Fibroblast of the aortic adventitia (primary cell): ENCODE measurements at regions not wholly inside any gene's neighbourhood (a gene's known extent, or its start where the extent isn't known, plus 50 kb on each side); places are given as distances from the start of the nearest gene placed in this dataset.

Source experiments
- DNase-seq: peaks from one replicate; pipeline ENCODE4 v3.0.0-alpha.2; 2010; ENCODE audit warnings: low read depth
- H3K4me3 ChIP-seq: 2 replicates; pipeline ENCODE4 v1.5.1; 2011; ENCODE audit warnings: low read depth, mild to moderate bottlenecking, control low read depth, low read length, moderate library complexity
- TF ChIP-seq, protein P1 (sequence below): IDR thresholded peaks from 2 replicates; pipeline ENCODE4 v1.5.1; 2011; ENCODE audit warnings: mild to moderate bottlenecking, low read length, control low read depth, inconsistent platforms; ENCODE audit not compliant: insufficient read depth

DNA sequence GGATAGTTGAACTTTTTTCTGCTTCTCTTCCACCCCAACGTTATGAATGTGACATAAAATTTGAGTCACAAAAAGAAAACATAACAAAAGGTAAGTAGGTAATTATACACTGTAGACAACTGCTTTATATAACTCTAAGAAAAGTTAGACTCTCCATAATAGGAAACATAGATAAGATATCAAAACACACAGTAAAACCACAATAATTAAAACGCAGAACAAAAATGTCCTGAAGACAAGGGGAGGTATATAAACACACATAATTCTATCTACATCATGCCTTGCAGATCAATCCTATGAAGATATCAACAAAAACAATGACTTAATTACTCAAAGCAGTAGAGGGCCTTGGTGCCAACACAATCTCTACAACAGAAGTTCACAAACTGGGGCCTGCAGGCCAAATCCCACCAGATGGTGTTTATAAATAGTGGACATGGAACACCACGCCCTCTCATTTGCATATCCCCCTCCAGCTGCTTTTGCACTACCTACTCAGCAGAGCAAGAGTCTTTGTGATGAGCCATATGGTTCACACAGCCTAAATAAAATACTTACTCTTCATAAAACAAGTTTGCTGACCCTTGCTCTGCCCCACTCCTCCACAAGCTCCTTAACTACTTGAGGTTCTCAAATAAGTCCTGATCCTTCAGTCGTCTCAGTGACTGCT, 254.7 kb downstream of the KLF12 start:
- TF ChIP-seq, protein P1, sequence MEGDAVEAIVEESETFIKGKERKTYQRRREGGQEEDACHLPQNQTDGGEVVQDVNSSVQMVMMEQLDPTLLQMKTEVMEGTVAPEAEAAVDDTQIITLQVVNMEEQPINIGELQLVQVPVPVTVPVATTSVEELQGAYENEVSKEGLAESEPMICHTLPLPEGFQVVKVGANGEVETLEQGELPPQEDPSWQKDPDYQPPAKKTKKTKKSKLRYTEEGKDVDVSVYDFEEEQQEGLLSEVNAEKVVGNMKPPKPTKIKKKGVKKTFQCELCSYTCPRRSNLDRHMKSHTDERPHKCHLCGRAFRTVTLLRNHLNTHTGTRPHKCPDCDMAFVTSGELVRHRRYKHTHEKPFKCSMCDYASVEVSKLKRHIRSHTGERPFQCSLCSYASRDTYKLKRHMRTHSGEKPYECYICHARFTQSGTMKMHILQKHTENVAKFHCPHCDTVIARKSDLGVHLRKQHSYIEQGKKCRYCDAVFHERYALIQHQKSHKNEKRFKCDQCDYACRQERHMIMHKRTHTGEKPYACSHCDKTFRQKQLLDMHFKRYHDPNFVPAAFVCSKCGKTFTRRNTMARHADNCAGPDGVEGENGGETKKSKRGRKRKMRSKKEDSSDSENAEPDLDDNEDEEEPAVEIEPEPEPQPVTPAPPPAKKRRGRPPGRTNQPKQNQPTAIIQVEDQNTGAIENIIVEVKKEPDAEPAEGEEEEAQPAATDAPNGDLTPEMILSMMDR: no peak
- no peak overlapping the region for H3K4me3 ChIP-seq
- DNase-seq: no peak

GRCh38 chr13:73877399-73877798, 256.8 kb downstream of the KLF12 start:
- H3K4me3 ChIP-seq: no peak overlapping the region
- TF ChIP-seq, protein P1: no peak
- no peak for DNase-seq

DNA sequence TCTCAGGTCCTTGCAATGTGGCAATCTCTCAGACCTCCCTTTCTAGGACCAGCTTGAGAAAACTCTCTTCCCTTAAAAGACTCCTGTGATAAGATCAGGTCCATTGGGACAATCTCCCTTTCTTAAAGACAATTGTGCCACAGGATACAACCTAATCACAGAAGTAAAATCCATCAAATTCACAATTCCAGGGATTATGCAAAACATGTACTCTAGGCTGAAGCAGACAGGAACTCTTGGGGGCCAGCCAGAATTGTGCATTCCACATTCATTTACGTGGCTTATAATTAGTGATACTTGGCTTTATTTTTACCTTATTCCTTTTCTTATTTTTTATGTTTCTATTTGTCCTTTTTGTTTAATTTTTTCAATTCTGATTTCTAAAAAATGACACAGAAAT, 257.9 kb downstream of the KLF12 start:
- peak; percentile 28 for DNase-seq
- TF ChIP-seq, protein P1: no peak
- H3K4me3 ChIP-seq: no peak overlapping the region

DNA sequence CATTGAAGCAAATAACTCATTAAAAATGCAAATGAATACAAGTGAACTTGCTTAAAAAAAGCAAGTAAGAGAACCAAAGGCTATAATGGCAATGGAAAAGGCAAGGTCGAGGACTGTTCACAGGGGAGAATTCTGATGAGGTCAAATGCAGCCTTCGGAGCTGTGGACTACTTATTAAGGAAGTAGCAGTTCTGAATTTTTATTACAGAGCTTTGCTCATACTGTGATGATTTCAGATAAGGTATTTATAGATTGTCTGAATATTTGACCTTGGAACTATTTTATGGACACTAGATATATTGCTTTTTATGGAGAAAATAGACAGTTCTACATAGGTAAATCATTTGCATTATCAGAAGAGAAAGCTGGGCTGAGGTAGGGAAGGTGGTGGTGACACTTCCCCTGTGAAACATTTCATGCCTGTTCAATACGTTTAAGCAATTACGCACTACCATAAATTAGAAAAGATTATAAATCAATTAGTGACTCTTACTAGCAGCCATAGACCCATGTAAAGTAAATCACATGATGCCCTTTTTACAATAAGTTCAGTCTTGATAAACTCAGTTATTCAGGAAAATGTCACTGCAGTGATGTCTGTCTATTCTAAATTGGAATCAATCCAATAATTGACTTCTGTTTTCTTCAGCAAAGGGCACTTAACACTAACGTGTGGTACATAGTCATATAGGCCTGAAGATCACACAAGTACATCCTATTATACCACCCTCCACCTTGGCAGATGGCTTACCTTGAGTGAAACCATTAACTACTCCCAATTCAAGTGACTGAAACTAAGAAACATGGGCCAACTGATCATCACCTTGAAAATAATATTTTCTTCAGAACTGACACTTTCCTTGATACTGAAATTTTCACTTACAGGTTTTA, 260.0 kb downstream of the KLF12 start:
- H3K4me3 ChIP-seq: no peak overlapping the region
- TF ChIP-seq, protein P1: no peak
- no peak for DNase-seq

DNA sequence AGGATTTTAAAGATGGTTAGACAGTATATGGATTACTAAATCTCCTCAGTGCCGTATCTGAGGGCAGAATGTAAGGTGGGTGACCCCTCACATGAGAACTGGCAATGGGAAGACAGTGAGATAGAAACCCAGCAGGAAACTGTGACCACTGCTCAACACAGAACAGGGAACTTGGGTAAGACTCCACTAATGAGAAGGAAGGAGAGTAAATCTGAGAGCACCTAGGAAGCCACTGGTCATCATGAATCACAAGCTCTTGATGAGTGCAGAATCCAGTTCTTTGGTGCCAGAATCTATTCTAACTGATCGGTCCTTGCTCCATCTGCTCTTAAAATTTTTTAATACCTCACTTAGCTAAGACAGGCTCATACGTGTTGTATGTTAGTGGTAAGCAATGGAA, 261.8 kb downstream of the KLF12 start:
- TF ChIP-seq, protein P1: no peak
- H3K4me3 ChIP-seq: no peak overlapping the region
- DNase-seq: no peak

- peak; percentile 83 for DNase-seq
- TF ChIP-seq, protein P1: no peak
Observed at GRCh38 chr13:73870970-73871935, 263.0 kb downstream of the KLF12 start.

More at GRCh38 chr13:73870970-73871935, 263.0 kb downstream of the KLF12 start:
- peak overlapping the region; percentile 45 for H3K4me3 ChIP-seq
